Keratinocyte (primary cell): ENCODE measurements at regions not wholly inside any gene's neighbourhood (a gene's known extent, or its start where the extent isn't known, plus 50 kb on each side); places are given as distances from the start of the nearest gene placed in this dataset.

Experiments
- DNase-seq: peaks from one replicate; pipeline ENCODE4 v3.0.0-alpha.2; 2011; ENCODE audit warnings: low read depth, missing footprints, low spot score
- FAIRE-seq: peaks from 2 replicates; lab custom pipeline; 2011; peaks lifted over from hg19 to GRCh38; lab: Jason Lieb, UNC
- H2AFZ ChIP-seq: 2 replicates; pipeline ENCODE4 v1.6.0; 2012; ENCODE audit warnings: low read length, control low read depth, inconsistent platforms; ENCODE audit not compliant: control insufficient read depth
- H3K27ac ChIP-seq: 2 replicates; pipeline ENCODE4 v1.5.1; 2011; ENCODE audit warnings: low read length; ENCODE audit not compliant: control insufficient read depth, insufficient read depth
- H3K27me3 ChIP-seq: 3 replicates; pipeline ENCODE4 v1.6.0; 2011; ENCODE audit warnings: low read length; ENCODE audit not compliant: control insufficient read depth, insufficient read depth; ENCODE audit errors: extremely low read depth
- H3K36me3 ChIP-seq, 2 experiments: 2 replicates in 1 of 2; 3 replicates in 1 of 2; pipeline ENCODE4 v1.5.1; 2011; ENCODE audit warnings: low read length in 2 of 2, mild to moderate bottlenecking in 1 of 2; ENCODE audit not compliant: control insufficient read depth in 2 of 2, insufficient read depth in 2 of 2; ENCODE audit errors: extremely low read depth in 1 of 2
- H3K4me1 ChIP-seq: 3 replicates; pipeline ENCODE4 v1.5.1; 2011; ENCODE audit warnings: low read length; ENCODE audit not compliant: control insufficient read depth, insufficient read depth; ENCODE audit errors: extremely low read depth
- H3K4me2 ChIP-seq: 3 replicates; pipeline ENCODE4 v1.6.0; 2011; ENCODE audit warnings: low read depth, low read length; ENCODE audit not compliant: control insufficient read depth, insufficient read depth; ENCODE audit errors: extremely low read depth
- H3K4me3 ChIP-seq, 3 experiments: fragments of 200-600 bp in 1 of 3; sonication (generic) in 1 of 3; 2 replicates in 2 of 3; 3 replicates in 1 of 3; pipeline ENCODE4 v1.5.1; 2011 to 2016; ENCODE audit warnings: low read length in 3 of 3, mild to moderate bottlenecking in 3 of 3, control low read depth in 2 of 3, inconsistent platforms in 1 of 3, low read depth in 1 of 3, mixed read lengths in 1 of 3, mixed run types in 1 of 3, moderate library complexity in 1 of 3; ENCODE audit not compliant: control insufficient read depth in 2 of 3, insufficient read depth in 2 of 3; ENCODE audit errors: extremely low read depth in 1 of 3
- H3K79me2 ChIP-seq: 2 replicates; pipeline ENCODE4 v1.6.0; 2012; ENCODE audit warnings: low read length; ENCODE audit not compliant: control insufficient read depth, insufficient read depth
- H3K9ac ChIP-seq: 3 replicates; pipeline ENCODE4 v1.6.0; 2011; ENCODE audit warnings: low read length; ENCODE audit not compliant: control insufficient read depth, insufficient read depth; ENCODE audit errors: extremely low read depth
- H3K9me1 ChIP-seq: 3 replicates; pipeline ENCODE4 v1.6.0; 2011; ENCODE audit warnings: low read length; ENCODE audit not compliant: control insufficient read depth, insufficient read depth; ENCODE audit errors: extremely low read depth
- H3K9me3 ChIP-seq: 2 replicates; pipeline ENCODE4 v1.5.1; 2012; ENCODE audit warnings: low read depth, low read length; ENCODE audit not compliant: control insufficient read depth
- H4K20me1 ChIP-seq: 3 replicates; pipeline ENCODE4 v1.6.0; 2011; ENCODE audit warnings: low read length; ENCODE audit not compliant: control insufficient read depth, insufficient read depth; ENCODE audit errors: extremely low read depth
- CTCF ChIP-seq, 3 experiments: IDR thresholded peaks in 1 of 3; conservative IDR thresholded peaks in 1 of 3; optimal IDR thresholded peaks in 1 of 3; 2 replicates in 2 of 3; 3 replicates in 1 of 3; pipeline versions ENCODE3 to v1.5.1; 2011; ENCODE audit warnings: low read length in 3 of 3, mild to moderate bottlenecking in 3 of 3, moderate library complexity in 2 of 3, control low read depth in 1 of 3, inconsistent platforms in 1 of 3; ENCODE audit not compliant: insufficient read depth in 2 of 3; ENCODE audit errors: extremely low read depth in 1 of 3
- EZH2 ChIP-seq: IDR thresholded peaks from one replicate; pipeline ENCODE4 v1.6.1; 2012; ENCODE audit warnings: inconsistent platforms, mild to moderate bottlenecking, low read length, moderate library complexity
- dilution Hi-C: fragments of 300-500 bp; cut with MboI; formaldehyde crosslinking; loops from one replicate; pipeline ENCODE4 v1.7.0; 2020; ENCODE audit warnings: low sequenced_read_pairs; ENCODE audit not compliant: extremely low pct_ligation_motif_present

GRCh38 chr2:16362611-16363010 lies 303.0 kb downstream of the CYRIA start:
- TF ChIP-seq CTCF (optimal IDR thresholded peaks at IDR 0.05 in 1 of 3, IDR thresholded peaks at IDR 0.05 in 1 of 3, conservative IDR thresholded peaks at IDR 0.05 in 1 of 3; ENCODE audit: extremely low read depth in 1 of 3, insufficient read depth in 2 of 3, low read length in 3 of 3) = no peak
- no peak for TF ChIP-seq EZH2

GRCh38 chr2:16361261-16361995 lies 304.2 kb downstream of the CYRIA start:
- dilution Hi-C loops = no loop called here
- TF ChIP-seq EZH2 = no peak
- TF ChIP-seq CTCF (optimal IDR thresholded peaks at IDR 0.05 in 1 of 3, IDR thresholded peaks at IDR 0.05 in 1 of 3, conservative IDR thresholded peaks at IDR 0.05 in 1 of 3; ENCODE audit: extremely low read depth in 1 of 3, insufficient read depth in 2 of 3, low read length in 3 of 3) = no peak

More at GRCh38 chr2:16362611-16363010, 303.0 kb downstream of the CYRIA start:
- Histone ChIP-seq H3K27ac (no peak overlapping the region), H3K4me3 (no peak overlapping the region), H3K9ac (no peak overlapping the region), H2AFZ (no peak overlapping the region), H3K36me3 (no peaks in the 10 kb centered on the region), H3K4me1 (no peaks in the 10 kb centered on the region), H3K4me2 (no peak overlapping the region), H3K9me1 (no peaks in the 10 kb centered on the region), H3K79me2 (no peaks in the 10 kb centered on the region), H3K9me3 (no peaks in the 10 kb centered on the region), H3K27me3 (no peaks in the 10 kb centered on the region), H4K20me1 (no peaks in the 10 kb centered on the region)
- no peak for FAIRE-seq
- dilution Hi-C loops = no loop called here
- no peak for DNase-seq

More at GRCh38 chr2:16361261-16361995, 304.2 kb downstream of the CYRIA start:
- DNase-seq = no peak
- Histone ChIP-seq H3K79me2 (no peaks in the 10 kb centered on the region), H3K4me2 (no peak overlapping the region), H3K27me3 (no peaks in the 10 kb centered on the region), H4K20me1 (no peaks in the 10 kb centered on the region), H3K27ac (no peak overlapping the region), H3K4me1 (no peaks in the 10 kb centered on the region), H3K9ac (no peak overlapping the region), H3K9me3 (no peaks in the 10 kb centered on the region), H2AFZ (no peak overlapping the region), H3K36me3 (no peaks in the 10 kb centered on the region), H3K4me3 (no peak overlapping the region), H3K9me1 (no peaks in the 10 kb centered on the region)
- no peak for FAIRE-seq
